Loucy (cell line): ENCODE measurements at regions not wholly inside any gene's neighbourhood (a gene's known extent, or its start where the extent isn't known, plus 50 kb on each side); places are given as distances from the start of the nearest gene placed in this dataset.

Source experiments
- EZH2phosphoT487 ChIP-seq: fragments of 200-600 bp; IDR thresholded peaks from 2 replicates; pipeline ENCODE4 v1.6.1; 2018; ENCODE audit warnings: antibody characterized with exemption, mild to moderate bottlenecking, moderate library complexity, borderline replicate concordance
- TF ChIP-seq, protein P1 (sequence below): fragments of 200-600 bp; sonication (generic); conservative IDR thresholded peaks from 2 replicates; pipeline ENCODE4 v1.5.1; 2014; ENCODE audit warnings: mild to moderate bottlenecking, antibody characterized with exemption, low read length

DNA sequence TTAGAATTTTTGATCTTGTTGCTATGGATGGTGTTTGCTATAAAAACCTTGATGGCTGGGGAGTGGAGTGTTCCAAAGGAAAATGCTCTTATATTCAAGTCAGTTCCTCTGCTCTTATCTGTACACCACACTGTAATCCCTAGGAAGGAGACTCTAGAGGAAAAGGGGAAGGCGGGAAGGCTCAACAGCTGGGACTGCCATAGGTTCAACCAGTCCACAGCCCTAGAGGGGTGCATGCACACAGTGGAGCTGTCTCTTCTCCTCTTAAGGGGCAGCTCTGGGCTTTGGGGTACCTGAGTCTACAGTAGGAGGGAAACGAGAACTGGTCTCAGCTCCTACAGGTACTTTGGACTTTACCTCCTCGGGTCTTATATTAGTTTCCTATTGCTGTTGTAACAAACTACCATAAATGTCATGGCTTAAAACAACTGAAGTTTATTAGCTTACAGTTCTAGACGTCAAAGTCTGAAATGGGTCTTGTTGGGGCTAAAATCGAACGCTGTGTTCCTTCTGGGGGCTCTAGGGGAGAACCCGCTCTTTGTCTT is 77.2 kb upstream of the ZBED5 start:
- TF ChIP-seq, protein P1, sequence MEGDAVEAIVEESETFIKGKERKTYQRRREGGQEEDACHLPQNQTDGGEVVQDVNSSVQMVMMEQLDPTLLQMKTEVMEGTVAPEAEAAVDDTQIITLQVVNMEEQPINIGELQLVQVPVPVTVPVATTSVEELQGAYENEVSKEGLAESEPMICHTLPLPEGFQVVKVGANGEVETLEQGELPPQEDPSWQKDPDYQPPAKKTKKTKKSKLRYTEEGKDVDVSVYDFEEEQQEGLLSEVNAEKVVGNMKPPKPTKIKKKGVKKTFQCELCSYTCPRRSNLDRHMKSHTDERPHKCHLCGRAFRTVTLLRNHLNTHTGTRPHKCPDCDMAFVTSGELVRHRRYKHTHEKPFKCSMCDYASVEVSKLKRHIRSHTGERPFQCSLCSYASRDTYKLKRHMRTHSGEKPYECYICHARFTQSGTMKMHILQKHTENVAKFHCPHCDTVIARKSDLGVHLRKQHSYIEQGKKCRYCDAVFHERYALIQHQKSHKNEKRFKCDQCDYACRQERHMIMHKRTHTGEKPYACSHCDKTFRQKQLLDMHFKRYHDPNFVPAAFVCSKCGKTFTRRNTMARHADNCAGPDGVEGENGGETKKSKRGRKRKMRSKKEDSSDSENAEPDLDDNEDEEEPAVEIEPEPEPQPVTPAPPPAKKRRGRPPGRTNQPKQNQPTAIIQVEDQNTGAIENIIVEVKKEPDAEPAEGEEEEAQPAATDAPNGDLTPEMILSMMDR, result no peak
- TF ChIP-seq EZH2phosphoT487, result no peak
